ENCODE measurements at regions not wholly inside any gene's neighbourhood (a gene's known extent, or its start where the extent isn't known, plus 50 kb on each side); places are given as distances from the start of the nearest gene placed in this dataset.

GRCh38 chr21:43308815-43309283 lies 118.1 kb downstream of the SIK1 start:
- Histone ChIP-seq H3K4me1 (ENCODE audit: insufficient read depth, low read length) (peaks cover 4% of the 10 kb centered on the region), H4K20me1 (ENCODE audit: insufficient read depth, low read length) (no peaks in the 10 kb centered on the region), H3K4me2 (ENCODE audit: insufficient read depth, low read length) (no peak overlapping the region), H3K79me2 (ENCODE audit: insufficient read depth, low read length) (no peaks in the 10 kb centered on the region), H3K4me3 (ENCODE audit: insufficient read depth, low read length) (no peak overlapping the region), H3K9me3 (ENCODE audit: low read depth, low read length) (no peaks in the 10 kb centered on the region), H3K36me3 (ENCODE audit: insufficient read depth, low read length) (no peaks in the 10 kb centered on the region), H3K27me3 (ENCODE audit: insufficient read depth, low read length) (peaks cover 5% of the 10 kb centered on the region), H2AFZ (ENCODE audit: low read length) (no peak overlapping the region), H3K27ac (ENCODE audit: low read depth, low read length) (no peak overlapping the region)
- DNase-seq (ENCODE audit: insufficient read length, low spot score, missing footprints), result no peak
- TF ChIP-seq CTCF (IDR thresholded peaks at IDR 0.05; ENCODE audit: extremely low read depth, low read depth, low read length), result no peak

GRCh38 chr21:43308101-43308814 lies 118.7 kb downstream of the SIK1 start:
- Histone ChIP-seq H3K27me3 (ENCODE audit: insufficient read depth, low read length) (peaks cover 5% of the 10 kb centered on the region), H3K79me2 (ENCODE audit: insufficient read depth, low read length) (no peaks in the 10 kb centered on the region), H3K4me1 (ENCODE audit: insufficient read depth, low read length) (peaks cover 4% of the 10 kb centered on the region), H3K36me3 (ENCODE audit: insufficient read depth, low read length) (no peaks in the 10 kb centered on the region), H4K20me1 (ENCODE audit: insufficient read depth, low read length) (no peaks in the 10 kb centered on the region), H3K4me3 (ENCODE audit: insufficient read depth, low read length) (no peak overlapping the region), H2AFZ (ENCODE audit: low read length) (no peak overlapping the region), H3K27ac (ENCODE audit: low read depth, low read length) (no peak overlapping the region), H3K4me2 (ENCODE audit: insufficient read depth, low read length) (no peak overlapping the region), H3K9me3 (ENCODE audit: low read depth, low read length) (no peaks in the 10 kb centered on the region)
- TF ChIP-seq CTCF (IDR thresholded peaks at IDR 0.05; ENCODE audit: extremely low read depth, low read depth, low read length), result no peak
- no peak for DNase-seq (ENCODE audit: insufficient read length, low spot score, missing footprints)

GRCh38 chr21:43307677-43308070 lies 119.3 kb downstream of the SIK1 start:
- no peak for TF ChIP-seq CTCF (IDR thresholded peaks at IDR 0.05; ENCODE audit: extremely low read depth, low read depth, low read length)
- Histone ChIP-seq H3K27me3 (ENCODE audit: insufficient read depth, low read length) (peaks cover 5% of the 10 kb centered on the region), H3K79me2 (ENCODE audit: insufficient read depth, low read length) (no peaks in the 10 kb centered on the region), H3K4me2 (ENCODE audit: insufficient read depth, low read length) (no peak overlapping the region), H3K27ac (ENCODE audit: low read depth, low read length) (no peak overlapping the region), H2AFZ (ENCODE audit: low read length) (no peak overlapping the region), H3K4me3 (ENCODE audit: insufficient read depth, low read length) (no peak overlapping the region), H3K4me1 (ENCODE audit: insufficient read depth, low read length) (peaks cover 4% of the 10 kb centered on the region), H3K36me3 (ENCODE audit: insufficient read depth, low read length) (no peaks in the 10 kb centered on the region), H3K9me3 (ENCODE audit: low read depth, low read length) (no peaks in the 10 kb centered on the region), H4K20me1 (ENCODE audit: insufficient read depth, low read length) (no peaks in the 10 kb centered on the region)
- no peak for DNase-seq (ENCODE audit: insufficient read length, low spot score, missing footprints)

GRCh38 chr21:43306911-43307676 lies 119.8 kb downstream of the SIK1 start:
- Histone ChIP-seq H3K27ac (ENCODE audit: low read depth, low read length) (no peak overlapping the region), H3K4me3 (ENCODE audit: insufficient read depth, low read length) (no peak overlapping the region)

More at GRCh38 chr21:43306911-43307676, 119.8 kb downstream of the SIK1 start:
- Histone ChIP-seq H4K20me1 (ENCODE audit: insufficient read depth, low read length) (no peaks in the 10 kb centered on the region), H2AFZ (ENCODE audit: low read length) (no peak overlapping the region), H3K79me2 (ENCODE audit: insufficient read depth, low read length) (no peaks in the 10 kb centered on the region), H3K4me1 (ENCODE audit: insufficient read depth, low read length) (peaks cover 4% of the 10 kb centered on the region), H3K36me3 (ENCODE audit: insufficient read depth, low read length) (no peaks in the 10 kb centered on the region), H3K4me2 (ENCODE audit: insufficient read depth, low read length) (no peak overlapping the region), H3K9me3 (ENCODE audit: low read depth, low read length) (no peaks in the 10 kb centered on the region), H3K27me3 (ENCODE audit: insufficient read depth, low read length) (peaks cover 5% of the 10 kb centered on the region)
- TF ChIP-seq CTCF (IDR thresholded peaks at IDR 0.05; ENCODE audit: extremely low read depth, low read depth, low read length), result no peak
- DNase-seq (ENCODE audit: insufficient read length, low spot score, missing footprints), result peak; percentile 96

All from osteoblast (primary cell).